ENCODE measurements at regions not wholly inside any gene's neighbourhood (a gene's known extent, or its start where the extent isn't known, plus 50 kb on each side); places are given as distances from the start of the nearest gene placed in this dataset.

GRCh38 chr4:125847518-125847917 is 532.8 kb downstream of the FAT4 start:
- TF ChIP-seq POLR2A (IDR thresholded peaks at IDR 0.05) = no peak
- TF ChIP-seq EP300 (IDR thresholded peaks at IDR 0.05) = no peak
- no peak for TF ChIP-seq CTCF (IDR thresholded peaks at IDR 0.05)
- H3K4me1 ChIP-seq (ENCODE audit: insufficient read depth) = no peaks in the 10 kb centered on the region
- no peak overlapping the region for H3K27ac ChIP-seq
- H3K4me3 ChIP-seq = no peak overlapping the region
- 90 to 96% (median 94%) methylated on average over 3 of the region's 3 CpGs for WGBS, 3 donors
- H3K27me3 ChIP-seq = no peaks in the 10 kb centered on the region
- H3K36me3 ChIP-seq = no peaks in the 10 kb centered on the region
- H3K9me3 ChIP-seq = no peaks in the 10 kb centered on the region
- no peak for DNase-seq
- intact Hi-C loops (cut with DNase I) = no loop called here

GRCh38 chr4:125849869-125850268 is 535.1 kb downstream of the FAT4 start:
- DNase-seq = no peak
- TF ChIP-seq CTCF (IDR thresholded peaks at IDR 0.05) (no peak), POLR2A (IDR thresholded peaks at IDR 0.05) (no peak), EP300 (IDR thresholded peaks at IDR 0.05) (no peak)
- intact Hi-C loops (cut with DNase I) = no loop called here

GRCh38 chr4:125891597-125892258 is 577.0 kb downstream of the FAT4 start:
- no peak overlapping the region for H3K27ac ChIP-seq
- H3K4me3 ChIP-seq = no peak overlapping the region
- intact Hi-C loops (cut with DNase I) = no loop called here
- 40 to 44% (median 42%) methylated on average over 4 of the region's 4 CpGs for whole genome bisulfite sequencing, 3 donors
- no peaks in the 10 kb centered on the region for H3K27me3 ChIP-seq
- no peaks in the 10 kb centered on the region for H3K4me1 ChIP-seq (ENCODE audit: insufficient read depth)
- no peak for DNase-seq
- H3K9me3 ChIP-seq = no peaks in the 10 kb centered on the region
- no peaks in the 10 kb centered on the region for H3K36me3 ChIP-seq
- TF ChIP-seq POLR2A (IDR thresholded peaks at IDR 0.05) (no peak), CTCF (IDR thresholded peaks at IDR 0.05) (no peak), EP300 (IDR thresholded peaks at IDR 0.05) (no peak)

More at GRCh38 chr4:125849869-125850268, 535.1 kb downstream of the FAT4 start:
- H3K9me3 ChIP-seq = no peaks in the 10 kb centered on the region
- no peak overlapping the region for H3K27ac ChIP-seq
- H3K4me1 ChIP-seq (ENCODE audit: insufficient read depth) = no peaks in the 10 kb centered on the region
- no peaks in the 10 kb centered on the region for H3K27me3 ChIP-seq
- H3K4me3 ChIP-seq = no peak overlapping the region
- H3K36me3 ChIP-seq = no peaks in the 10 kb centered on the region

- intact Hi-C loops (cut with DNase I) = no loop called here
- TF ChIP-seq EP300 (IDR thresholded peaks at IDR 0.05) (no peak), POLR2A (IDR thresholded peaks at IDR 0.05) (no peak), CTCF (IDR thresholded peaks at IDR 0.05) (no peak)
- Histone ChIP-seq H3K9me3 (no peaks in the 10 kb centered on the region), H3K36me3 (no peaks in the 10 kb centered on the region), H3K4me1 (ENCODE audit: insufficient read depth) (no peaks in the 10 kb centered on the region), H3K27me3 (no peaks in the 10 kb centered on the region), H3K27ac (no peak overlapping the region), H3K4me3 (no peak overlapping the region)
- DNase-seq = no peak
- 92 to 96% (median 94%) methylated on average over 1 of the region's 1 CpG for WGBS, 3 donors
These were observed 590.0 kb downstream of the FAT4 start for GRCh38 chr4:125904802-125905201.
